ENCODE measurements at regions not wholly inside any gene's neighbourhood (a gene's known extent, or its start where the extent isn't known, plus 50 kb on each side); places are given as distances from the start of the nearest gene placed in this dataset.

DNA sequence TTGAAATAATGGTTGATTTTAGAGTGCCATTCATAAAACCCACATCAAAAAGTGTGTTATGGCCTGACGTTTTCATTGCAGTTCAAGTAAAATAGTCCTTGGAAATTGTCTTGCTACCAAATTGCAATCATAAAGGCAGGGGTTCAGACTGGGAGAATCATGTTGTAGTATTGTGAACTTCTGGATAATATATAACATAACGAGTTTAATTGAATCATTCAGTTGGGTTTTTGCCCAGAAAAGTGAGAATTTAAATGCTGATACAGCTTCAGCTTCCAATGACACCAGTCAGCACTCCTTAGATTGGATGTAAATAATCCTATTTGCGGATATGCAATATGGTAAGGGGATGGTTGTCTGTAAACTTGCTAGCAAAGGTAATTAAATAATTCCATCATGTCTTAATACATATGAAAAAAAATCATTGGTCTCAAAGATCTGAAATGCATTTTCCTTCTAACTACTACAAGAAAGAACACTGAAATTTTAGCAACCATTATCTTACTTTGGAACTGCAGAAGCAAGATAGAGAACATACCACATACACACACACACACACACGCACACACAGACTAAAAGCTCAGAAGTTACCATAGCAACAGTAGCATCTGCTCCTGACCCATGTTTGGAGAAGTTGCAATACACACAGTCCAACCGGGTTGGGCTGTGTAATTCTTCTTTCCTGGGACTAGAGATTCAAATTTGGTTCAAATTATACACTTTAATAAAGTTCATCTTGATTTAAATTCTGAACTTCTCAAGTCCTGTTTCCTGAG is 686.2 kb upstream of the NR2F2 start (continued):
- no peak for TF ChIP-seq CREB1 (CRISPR knock-in tag; IDR thresholded peaks at IDR 0.05; ENCODE audit: low read depth)

DNA sequence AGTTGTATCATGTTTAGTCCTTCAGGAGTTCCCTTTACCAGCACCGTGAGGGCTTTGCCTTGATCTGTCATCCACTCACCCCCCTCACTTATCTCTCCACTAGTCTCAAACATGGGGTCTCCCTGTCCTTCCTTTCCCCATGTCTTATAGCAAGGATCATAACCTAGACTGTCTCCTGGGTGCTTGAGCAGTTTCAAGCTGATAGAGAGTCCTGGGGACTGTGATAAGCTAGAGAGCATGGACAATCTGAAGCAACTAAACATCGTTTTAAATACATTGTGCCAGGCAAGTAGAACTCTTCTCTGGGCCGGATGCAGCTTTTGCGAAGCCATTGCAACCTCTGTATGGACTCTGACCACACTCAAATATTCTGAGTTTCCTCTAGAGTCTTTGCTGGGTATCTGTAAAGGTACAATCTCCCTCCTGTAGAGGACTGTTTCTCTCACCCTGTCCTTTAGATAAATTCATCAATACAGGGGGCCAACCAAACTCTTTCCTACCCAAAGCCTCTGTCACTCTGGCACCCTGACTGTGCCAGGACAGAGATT is 684.6 kb upstream of the NR2F2 start:
- Histone ChIP-seq H3K27me3 (ENCODE audit: insufficient read depth) (no peaks in the 10 kb centered on the region), H3K36me3 (ENCODE audit: insufficient read depth) (no peaks in the 10 kb centered on the region), H2AFZ (no peak overlapping the region), H3K79me2 (replicated peaks; ENCODE audit: insufficient read depth) (no peaks in the 10 kb centered on the region), H3K9me2 (ENCODE audit: insufficient read depth) (no peaks in the 10 kb centered on the region), H3K4me1 (ENCODE audit: insufficient read depth) (no peaks in the 10 kb centered on the region), H4K20me1 (replicated peaks; ENCODE audit: insufficient read depth) (no peaks in the 10 kb centered on the region), H3K4me3 (no peak overlapping the region), H3F3A (replicated peaks; ENCODE audit: low read depth) (no peaks in the 10 kb centered on the region), H3K4me2 (no peak overlapping the region), H3K27ac (ENCODE audit: low read depth) (no peak overlapping the region)
- no peaks in the 10 kb centered on the region for H3K36me3 Mint-ChIP-seq (ENCODE audit: low read depth)
- H3K4me3 Mint-ChIP-seq, result no peak overlapping the region
- no peaks in the 10 kb centered on the region for H3K27me3 Mint-ChIP-seq (ENCODE audit: insufficient read depth, low read depth, poor library complexity)
- no peaks in the 10 kb centered on the region for H3K9me3 Mint-ChIP-seq
- H3K4me1 Mint-ChIP-seq, result no peaks in the 10 kb centered on the region
- DNase-seq (ENCODE audit: low spot score), result no peak
- ATAC-seq, result no peak
- H3K27ac Mint-ChIP-seq, result no peak overlapping the region
- TF ChIP-seq EZH2 (IDR thresholded peaks at IDR 0.05; ENCODE audit: low read depth, unreplicated experiment), result no peak
- TF ChIP-seq, protein P1, sequence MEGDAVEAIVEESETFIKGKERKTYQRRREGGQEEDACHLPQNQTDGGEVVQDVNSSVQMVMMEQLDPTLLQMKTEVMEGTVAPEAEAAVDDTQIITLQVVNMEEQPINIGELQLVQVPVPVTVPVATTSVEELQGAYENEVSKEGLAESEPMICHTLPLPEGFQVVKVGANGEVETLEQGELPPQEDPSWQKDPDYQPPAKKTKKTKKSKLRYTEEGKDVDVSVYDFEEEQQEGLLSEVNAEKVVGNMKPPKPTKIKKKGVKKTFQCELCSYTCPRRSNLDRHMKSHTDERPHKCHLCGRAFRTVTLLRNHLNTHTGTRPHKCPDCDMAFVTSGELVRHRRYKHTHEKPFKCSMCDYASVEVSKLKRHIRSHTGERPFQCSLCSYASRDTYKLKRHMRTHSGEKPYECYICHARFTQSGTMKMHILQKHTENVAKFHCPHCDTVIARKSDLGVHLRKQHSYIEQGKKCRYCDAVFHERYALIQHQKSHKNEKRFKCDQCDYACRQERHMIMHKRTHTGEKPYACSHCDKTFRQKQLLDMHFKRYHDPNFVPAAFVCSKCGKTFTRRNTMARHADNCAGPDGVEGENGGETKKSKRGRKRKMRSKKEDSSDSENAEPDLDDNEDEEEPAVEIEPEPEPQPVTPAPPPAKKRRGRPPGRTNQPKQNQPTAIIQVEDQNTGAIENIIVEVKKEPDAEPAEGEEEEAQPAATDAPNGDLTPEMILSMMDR (conservative IDR thresholded peaks at IDR 0.05; ENCODE audit: low read depth in 2 of 2), result no peak
- no peak for TF ChIP-seq ZNF331 (CRISPR knock-in tag; IDR thresholded peaks at IDR 0.05; ENCODE audit: low read depth)
- TF ChIP-seq CREB1 (CRISPR knock-in tag; IDR thresholded peaks at IDR 0.05; ENCODE audit: low read depth), result no peak
- TF ChIP-seq STAT1 (IDR thresholded peaks at IDR 0.05; ENCODE audit: unreplicated experiment), result no peak
- TF ChIP-seq POLR2AphosphoS5 (IDR thresholded peaks at IDR 0.05; ENCODE audit: low read depth), result no peak
- TF ChIP-seq, protein P2, sequence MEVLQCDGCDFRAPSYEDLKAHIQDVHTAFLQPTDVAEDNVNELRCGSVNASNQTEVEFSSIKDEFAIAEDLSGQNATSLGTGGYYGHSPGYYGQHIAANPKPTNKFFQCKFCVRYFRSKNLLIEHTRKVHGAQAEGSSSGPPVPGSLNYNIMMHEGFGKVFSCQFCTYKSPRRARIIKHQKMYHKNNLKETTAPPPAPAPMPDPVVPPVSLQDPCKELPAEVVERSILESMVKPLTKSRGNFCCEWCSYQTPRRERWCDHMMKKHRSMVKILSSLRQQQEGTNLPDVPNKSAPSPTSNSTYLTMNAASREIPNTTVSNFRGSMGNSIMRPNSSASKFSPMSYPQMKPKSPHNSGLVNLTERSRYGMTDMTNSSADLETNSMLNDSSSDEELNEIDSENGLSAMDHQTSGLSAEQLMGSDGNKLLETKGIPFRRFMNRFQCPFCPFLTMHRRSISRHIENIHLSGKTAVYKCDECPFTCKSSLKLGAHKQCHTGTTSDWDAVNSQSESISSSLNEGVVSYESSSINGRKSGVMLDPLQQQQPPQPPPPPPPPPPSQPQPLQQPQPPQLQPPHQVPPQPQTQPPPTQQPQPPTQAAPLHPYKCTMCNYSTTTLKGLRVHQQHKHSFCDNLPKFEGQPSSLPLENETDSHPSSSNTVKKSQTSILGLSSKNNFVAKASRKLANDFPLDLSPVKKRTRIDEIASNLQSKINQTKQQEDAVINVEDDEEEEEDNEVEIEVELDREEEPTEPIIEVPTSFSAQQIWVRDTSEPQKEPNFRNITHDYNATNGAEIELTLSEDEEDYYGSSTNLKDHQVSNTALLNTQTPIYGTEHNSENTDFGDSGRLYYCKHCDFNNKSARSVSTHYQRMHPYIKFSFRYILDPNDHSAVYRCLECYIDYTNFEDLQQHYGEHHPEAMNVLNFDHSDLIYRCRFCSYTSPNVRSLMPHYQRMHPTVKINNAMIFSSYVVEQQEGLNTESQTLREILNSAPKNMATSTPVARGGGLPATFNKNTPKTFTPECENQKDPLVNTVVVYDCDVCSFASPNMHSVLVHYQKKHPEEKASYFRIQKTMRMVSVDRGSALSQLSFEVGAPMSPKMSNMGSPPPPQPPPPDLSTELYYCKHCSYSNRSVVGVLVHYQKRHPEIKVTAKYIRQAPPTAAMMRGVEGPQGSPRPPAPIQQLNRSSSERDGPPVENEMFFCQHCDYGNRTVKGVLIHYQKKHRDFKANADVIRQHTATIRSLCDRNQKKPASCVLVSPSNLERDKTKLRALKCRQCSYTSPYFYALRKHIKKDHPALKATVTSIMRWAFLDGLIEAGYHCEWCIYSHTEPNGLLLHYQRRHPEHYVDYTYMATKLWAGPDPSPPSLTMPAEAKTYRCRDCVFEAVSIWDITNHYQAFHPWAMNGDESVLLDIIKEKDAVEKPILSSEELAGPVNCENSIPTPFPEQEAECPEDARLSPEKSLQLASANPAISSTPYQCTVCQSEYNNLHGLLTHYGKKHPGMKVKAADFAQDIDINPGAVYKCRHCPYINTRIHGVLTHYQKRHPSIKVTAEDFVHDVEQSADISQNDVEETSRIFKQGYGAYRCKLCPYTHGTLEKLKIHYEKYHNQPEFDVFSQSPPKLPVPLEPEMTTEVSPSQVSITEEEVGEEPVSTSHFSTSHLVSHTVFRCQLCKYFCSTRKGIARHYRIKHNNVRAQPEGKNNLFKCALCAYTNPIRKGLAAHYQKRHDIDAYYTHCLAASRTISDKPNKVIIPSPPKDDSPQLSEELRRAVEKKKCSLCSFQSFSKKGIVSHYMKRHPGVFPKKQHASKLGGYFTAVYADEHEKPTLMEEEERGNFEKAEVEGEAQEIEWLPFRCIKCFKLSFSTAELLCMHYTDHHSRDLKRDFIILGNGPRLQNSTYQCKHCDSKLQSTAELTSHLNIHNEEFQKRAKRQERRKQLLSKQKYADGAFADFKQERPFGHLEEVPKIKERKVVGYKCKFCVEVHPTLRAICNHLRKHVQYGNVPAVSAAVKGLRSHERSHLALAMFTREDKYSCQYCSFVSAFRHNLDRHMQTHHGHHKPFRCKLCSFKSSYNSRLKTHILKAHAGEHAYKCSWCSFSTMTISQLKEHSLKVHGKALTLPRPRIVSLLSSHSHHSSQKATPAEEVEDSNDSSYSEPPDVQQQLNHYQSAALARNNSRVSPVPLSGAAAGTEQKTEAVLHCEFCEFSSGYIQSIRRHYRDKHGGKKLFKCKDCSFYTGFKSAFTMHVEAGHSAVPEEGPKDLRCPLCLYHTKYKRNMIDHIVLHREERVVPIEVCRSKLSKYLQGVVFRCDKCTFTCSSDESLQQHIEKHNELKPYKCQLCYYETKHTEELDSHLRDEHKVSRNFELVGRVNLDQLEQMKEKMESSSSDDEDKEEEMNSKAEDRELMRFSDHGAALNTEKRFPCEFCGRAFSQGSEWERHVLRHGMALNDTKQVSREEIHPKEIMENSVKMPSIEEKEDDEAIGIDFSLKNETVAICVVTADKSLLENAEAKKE (CRISPR knock-in tag; IDR thresholded peaks at IDR 0.05), result no peak
- no peak for TF ChIP-seq JUNB (IDR thresholded peaks at IDR 0.05; ENCODE audit: unreplicated experiment)
- no peak for TF ChIP-seq EZH2phosphoT487 (IDR thresholded peaks at IDR 0.05; ENCODE audit: unreplicated experiment)
- TF ChIP-seq, protein P3, sequence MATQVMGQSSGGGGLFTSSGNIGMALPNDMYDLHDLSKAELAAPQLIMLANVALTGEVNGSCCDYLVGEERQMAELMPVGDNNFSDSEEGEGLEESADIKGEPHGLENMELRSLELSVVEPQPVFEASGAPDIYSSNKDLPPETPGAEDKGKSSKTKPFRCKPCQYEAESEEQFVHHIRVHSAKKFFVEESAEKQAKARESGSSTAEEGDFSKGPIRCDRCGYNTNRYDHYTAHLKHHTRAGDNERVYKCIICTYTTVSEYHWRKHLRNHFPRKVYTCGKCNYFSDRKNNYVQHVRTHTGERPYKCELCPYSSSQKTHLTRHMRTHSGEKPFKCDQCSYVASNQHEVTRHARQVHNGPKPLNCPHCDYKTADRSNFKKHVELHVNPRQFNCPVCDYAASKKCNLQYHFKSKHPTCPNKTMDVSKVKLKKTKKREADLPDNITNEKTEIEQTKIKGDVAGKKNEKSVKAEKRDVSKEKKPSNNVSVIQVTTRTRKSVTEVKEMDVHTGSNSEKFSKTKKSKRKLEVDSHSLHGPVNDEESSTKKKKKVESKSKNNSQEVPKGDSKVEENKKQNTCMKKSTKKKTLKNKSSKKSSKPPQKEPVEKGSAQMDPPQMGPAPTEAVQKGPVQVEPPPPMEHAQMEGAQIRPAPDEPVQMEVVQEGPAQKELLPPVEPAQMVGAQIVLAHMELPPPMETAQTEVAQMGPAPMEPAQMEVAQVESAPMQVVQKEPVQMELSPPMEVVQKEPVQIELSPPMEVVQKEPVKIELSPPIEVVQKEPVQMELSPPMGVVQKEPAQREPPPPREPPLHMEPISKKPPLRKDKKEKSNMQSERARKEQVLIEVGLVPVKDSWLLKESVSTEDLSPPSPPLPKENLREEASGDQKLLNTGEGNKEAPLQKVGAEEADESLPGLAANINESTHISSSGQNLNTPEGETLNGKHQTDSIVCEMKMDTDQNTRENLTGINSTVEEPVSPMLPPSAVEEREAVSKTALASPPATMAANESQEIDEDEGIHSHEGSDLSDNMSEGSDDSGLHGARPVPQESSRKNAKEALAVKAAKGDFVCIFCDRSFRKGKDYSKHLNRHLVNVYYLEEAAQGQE (IDR thresholded peaks at IDR 0.05; ENCODE audit: unreplicated experiment), result no peak
- TF ChIP-seq ZNF114 (CRISPR knock-in tag; IDR thresholded peaks at IDR 0.05), result no peak
- TF ChIP-seq, protein P4, sequence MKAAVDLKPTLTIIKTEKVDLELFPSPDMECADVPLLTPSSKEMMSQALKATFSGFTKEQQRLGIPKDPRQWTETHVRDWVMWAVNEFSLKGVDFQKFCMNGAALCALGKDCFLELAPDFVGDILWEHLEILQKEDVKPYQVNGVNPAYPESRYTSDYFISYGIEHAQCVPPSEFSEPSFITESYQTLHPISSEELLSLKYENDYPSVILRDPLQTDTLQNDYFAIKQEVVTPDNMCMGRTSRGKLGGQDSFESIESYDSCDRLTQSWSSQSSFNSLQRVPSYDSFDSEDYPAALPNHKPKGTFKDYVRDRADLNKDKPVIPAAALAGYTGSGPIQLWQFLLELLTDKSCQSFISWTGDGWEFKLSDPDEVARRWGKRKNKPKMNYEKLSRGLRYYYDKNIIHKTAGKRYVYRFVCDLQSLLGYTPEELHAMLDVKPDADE (IDR thresholded peaks at IDR 0.05), result no peak
